Ectodermal cell (in vitro differentiated cells): ENCODE measurements at regions not wholly inside any gene's neighbourhood (a gene's known extent, or its start where the extent isn't known, plus 50 kb on each side); places are given as distances from the start of the nearest gene placed in this dataset.

Experiments used
- H3K27ac ChIP-seq: 2 replicates; pipeline ENCODE4 v1.7.0; 2013; ENCODE audit warnings: mild to moderate bottlenecking, low read depth, low read length; ENCODE audit not compliant: insufficient read depth, poor library complexity, severe bottlenecking
- H3K27me3 ChIP-seq: 2 replicates; pipeline ENCODE4 v1.7.0; 2013; ENCODE audit warnings: mild to moderate bottlenecking, low read length; ENCODE audit not compliant: insufficient read depth, control insufficient read depth, poor library complexity, severe bottlenecking
- H3K36me3 ChIP-seq: one replicate; pipeline ENCODE4 v1.7.0; 2013; ENCODE audit warnings: low read length; ENCODE audit not compliant: control insufficient read depth, insufficient read depth
- H3K4me1 ChIP-seq: one replicate; pipeline ENCODE4 v1.7.0; 2013; ENCODE audit warnings: low read length; ENCODE audit not compliant: control insufficient read depth, insufficient read depth
- H3K4me3 ChIP-seq: 2 replicates; pipeline ENCODE4 v1.7.0; 2013; ENCODE audit warnings: low read depth, low read length, control low read depth; ENCODE audit not compliant: insufficient read depth
- H3K9me3 ChIP-seq: 2 replicates; pipeline ENCODE4 v1.7.0; 2013; ENCODE audit warnings: mild to moderate bottlenecking, low read length, moderate library complexity; ENCODE audit not compliant: control insufficient read depth
- whole genome bisulfite sequencing, 2 experiments: methylation state at CpG; one replicate each; pipeline ENCODE4 v1.1.7; 2013; ENCODE audit warnings: missing lambda C conversion rate in 2 of 2; 5-methylcytosine and 5-hydroxymethylcytosine counted together

DNA sequence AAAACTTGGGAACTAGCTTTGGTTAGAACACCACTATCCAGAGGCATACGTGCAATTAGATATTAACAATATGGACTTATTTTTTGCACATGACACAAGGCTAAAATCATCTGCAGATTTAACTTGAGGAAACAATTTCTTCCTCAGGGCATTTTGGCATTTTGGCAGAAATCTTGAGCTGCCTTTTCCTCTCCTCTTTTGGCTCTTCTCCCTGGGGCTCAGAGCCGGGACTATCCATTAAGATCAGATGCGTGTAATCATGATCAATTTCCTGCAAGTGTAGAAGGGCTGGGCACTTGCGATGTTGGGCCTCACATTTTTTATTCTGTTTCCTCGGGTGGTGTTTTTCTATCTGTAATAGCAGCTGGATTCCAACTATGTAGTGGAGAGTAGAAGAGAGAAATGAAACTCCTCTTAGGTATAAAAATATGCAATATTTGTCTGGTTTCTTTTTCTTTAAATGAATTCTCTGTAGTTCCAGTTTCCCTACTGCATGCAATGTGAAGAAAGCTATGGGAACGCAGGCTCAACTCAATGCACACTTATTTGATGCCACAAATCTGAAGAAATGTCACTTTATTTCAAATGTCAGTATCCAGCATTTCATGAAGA lies 1010.8 kb downstream of the FLRT2 start:
- H3K36me3 ChIP-seq: no peaks in the 10 kb centered on the region
- H3K27me3 ChIP-seq: no peaks in the 10 kb centered on the region
- no peak overlapping the region for H3K27ac ChIP-seq
- no peak overlapping the region for H3K4me3 ChIP-seq
- H3K9me3 ChIP-seq: no peaks in the 10 kb centered on the region
- H3K4me1 ChIP-seq: no peaks in the 10 kb centered on the region
- 91 to 93% methylated on average over 6 of the region's 6 CpGs for WGBS, 2 experiments

DNA sequence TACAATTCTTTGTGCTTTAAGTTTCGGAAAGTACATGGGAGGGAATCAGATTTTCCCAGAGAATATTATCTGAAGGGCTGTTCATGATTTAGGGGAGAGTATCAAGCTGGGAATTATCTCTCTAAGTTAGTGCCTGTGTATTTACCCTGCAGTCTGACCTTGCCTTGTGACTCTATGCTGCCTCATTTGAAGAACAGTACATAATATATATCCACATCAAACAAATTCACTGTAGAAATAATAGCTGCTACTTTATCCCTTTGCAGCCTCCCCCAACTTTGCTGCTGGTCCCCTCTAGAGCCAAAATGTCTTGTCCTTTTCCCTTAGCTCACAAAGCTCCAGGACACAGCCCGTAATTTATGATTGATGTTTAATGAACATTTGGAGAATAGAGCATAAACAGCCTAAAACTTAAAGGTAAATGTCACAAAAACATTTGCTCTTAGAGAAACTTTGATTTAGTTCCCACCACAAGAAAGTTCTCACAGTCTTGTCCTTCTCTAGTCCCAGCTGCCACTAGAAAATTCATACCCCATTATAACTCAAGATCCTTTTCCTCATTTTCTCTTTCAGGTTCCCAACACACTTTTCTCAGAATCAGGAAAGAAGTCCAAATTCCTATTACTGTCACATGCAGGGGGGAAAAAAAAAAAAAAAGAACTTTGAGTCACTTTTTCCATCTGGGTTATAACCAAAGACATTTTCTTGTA lies 1009.6 kb downstream of the FLRT2 start:
- 85 to 96% methylated on average over 2 of the region's 2 CpGs for WGBS, 2 experiments
- Histone ChIP-seq H3K4me3 (no peak overlapping the region), H3K9me3 (no peaks in the 10 kb centered on the region), H3K27ac (no peak overlapping the region), H3K27me3 (no peaks in the 10 kb centered on the region), H3K36me3 (no peaks in the 10 kb centered on the region), H3K4me1 (no peaks in the 10 kb centered on the region)

DNA sequence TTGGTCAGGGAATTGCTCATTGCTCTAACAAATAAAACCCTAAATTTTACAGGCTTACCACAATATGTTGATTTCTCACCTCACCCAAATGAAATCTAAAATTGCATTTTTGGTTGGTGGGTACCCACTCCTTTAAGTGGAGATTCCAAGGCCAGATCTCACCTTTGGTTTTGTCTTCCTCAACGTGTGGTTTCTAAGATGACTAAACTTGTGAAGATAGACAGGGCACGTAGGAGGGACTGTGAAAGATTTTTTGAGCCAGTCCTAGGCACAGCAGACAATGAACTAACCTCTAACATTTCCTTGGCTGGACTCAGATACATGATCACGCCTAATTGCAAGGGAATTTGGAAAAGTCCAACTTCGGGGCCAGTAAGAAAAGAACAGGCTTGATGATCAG lies 1003.9 kb downstream of the FLRT2 start:
- no peaks in the 10 kb centered on the region for H3K36me3 ChIP-seq
- no peaks in the 10 kb centered on the region for H3K27me3 ChIP-seq
- WGBS, 2 experiments: 90 to 91% methylated on average over 4 of the region's 4 CpGs
- no peak overlapping the region for H3K4me3 ChIP-seq
- H3K9me3 ChIP-seq: no peaks in the 10 kb centered on the region
- H3K4me1 ChIP-seq: no peaks in the 10 kb centered on the region
- no peak overlapping the region for H3K27ac ChIP-seq

DNA sequence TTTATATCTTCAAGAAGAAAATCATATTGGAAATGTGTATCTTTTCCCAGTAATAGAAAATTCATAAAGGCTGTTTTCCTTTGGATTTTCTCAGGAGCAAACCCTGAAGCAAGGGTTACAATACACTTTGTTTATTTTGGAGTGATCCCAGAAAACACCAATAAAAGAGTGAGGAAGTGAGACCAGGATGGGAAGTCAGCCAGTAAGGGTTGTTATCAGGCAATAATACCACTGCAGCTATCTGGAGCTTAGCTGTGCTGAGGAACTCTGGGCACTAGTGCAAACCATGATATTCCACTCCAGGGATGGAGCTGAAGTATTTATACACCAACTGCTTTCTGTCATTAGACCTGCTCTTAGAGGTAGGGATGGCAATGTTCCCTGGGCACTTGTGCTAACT lies 1002.3 kb downstream of the FLRT2 start:
- Histone ChIP-seq H3K9me3 (no peaks in the 10 kb centered on the region), H3K27ac (no peak overlapping the region), H3K4me3 (no peak overlapping the region), H3K27me3 (no peaks in the 10 kb centered on the region), H3K36me3 (no peaks in the 10 kb centered on the region), H3K4me1 (no peaks in the 10 kb centered on the region)

DNA sequence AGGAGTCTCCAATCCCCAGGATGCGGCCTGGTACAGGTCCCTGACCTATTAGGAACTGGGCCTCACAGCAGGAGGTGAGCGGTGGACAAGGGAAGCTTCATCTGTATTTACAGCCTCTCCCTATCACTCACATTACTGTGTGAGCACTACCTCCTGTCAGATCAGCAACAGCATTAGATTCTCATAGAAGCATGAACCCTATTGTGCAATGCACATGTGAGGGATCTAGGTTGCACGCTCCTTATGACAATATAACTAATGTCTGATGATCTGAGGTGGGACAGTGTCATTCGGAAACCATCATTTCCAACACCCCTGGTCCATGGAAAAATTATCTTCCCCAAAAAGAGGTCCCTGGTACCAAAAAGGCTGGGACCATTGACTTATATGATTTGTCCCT lies 1000.5 kb downstream of the FLRT2 start:
- H3K36me3 ChIP-seq: no peaks in the 10 kb centered on the region
- H3K9me3 ChIP-seq: no peaks in the 10 kb centered on the region
- 90 to 93% methylated on average over 3 to 4 of the region's 4 CpGs for WGBS, 2 experiments
- no peak overlapping the region for H3K4me3 ChIP-seq
- no peaks in the 10 kb centered on the region for H3K27me3 ChIP-seq
- no peak overlapping the region for H3K27ac ChIP-seq
- no peaks in the 10 kb centered on the region for H3K4me1 ChIP-seq

DNA sequence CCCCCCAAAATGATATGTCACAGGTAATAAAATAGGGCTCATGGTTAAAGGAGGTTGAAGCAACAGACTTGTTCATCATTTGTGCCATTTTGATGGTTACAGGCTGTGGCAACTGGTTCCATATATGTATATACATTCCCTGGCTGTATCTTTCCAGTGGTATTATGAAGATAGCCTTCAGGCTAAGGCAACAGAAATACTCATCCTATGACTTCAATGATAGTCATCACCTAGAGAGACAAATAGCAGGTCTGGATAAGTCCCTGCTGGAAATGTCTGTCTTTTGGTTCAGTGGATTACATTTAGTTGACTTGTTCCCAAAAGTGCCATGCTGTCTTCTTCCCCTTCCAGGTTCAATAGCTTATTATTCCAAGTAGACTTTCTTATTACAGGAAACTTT lies 997.4 kb downstream of the FLRT2 start:
- Histone ChIP-seq H3K27ac (no peak overlapping the region), H3K4me1 (no peaks in the 10 kb centered on the region), H3K36me3 (no peaks in the 10 kb centered on the region), H3K9me3 (no peaks in the 10 kb centered on the region), H3K27me3 (no peaks in the 10 kb centered on the region), H3K4me3 (no peak overlapping the region)

DNA sequence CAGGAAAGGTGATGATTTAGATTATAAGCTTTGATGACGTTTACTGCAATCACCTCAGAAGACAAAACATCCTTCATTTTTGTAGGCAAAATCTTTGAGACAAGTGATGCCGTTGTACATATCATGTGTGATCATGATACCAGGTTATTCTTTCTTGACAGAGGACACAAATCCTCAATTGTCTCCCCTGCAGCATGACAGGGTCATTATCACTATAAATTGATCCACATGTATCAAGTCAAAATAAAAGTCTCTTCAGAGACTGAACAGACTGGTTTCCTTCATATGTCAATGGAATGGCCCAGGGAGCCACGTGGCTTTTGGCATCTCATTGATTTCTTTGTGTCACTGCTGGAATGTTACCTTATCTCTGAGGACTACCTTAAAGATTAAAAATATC lies 995.7 kb downstream of the FLRT2 start:
- no peaks in the 10 kb centered on the region for H3K9me3 ChIP-seq
- WGBS, 2 experiments: 85 to 87% methylated on average over 3 of the region's 3 CpGs

DNA sequence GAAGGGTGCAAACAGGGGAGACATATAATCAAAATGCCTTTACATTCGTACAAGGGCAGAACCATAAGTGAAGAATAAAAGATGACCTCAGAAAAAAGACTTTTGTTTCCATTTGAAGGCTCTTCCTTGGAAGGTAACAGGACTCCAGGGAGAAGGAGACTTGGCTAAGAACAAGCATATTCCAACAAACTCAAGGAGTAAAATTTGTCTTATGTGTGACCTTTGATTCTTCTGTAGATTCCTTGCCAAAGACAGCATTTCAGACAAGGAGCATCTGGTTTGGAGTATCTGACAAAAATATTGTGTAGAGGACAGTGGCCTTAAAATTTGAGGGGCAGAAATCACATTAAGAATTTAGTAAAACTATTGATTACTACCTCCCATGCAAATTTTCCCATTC lies 991.9 kb downstream of the FLRT2 start:
- 91 to 100% methylated on average over 1 of the region's 1 CpG for WGBS, 2 experiments
- H3K4me1 ChIP-seq: no peaks in the 10 kb centered on the region
- no peaks in the 10 kb centered on the region for H3K36me3 ChIP-seq
- no peaks in the 10 kb centered on the region for H3K27me3 ChIP-seq
- no peaks in the 10 kb centered on the region for H3K9me3 ChIP-seq
- no peak overlapping the region for H3K4me3 ChIP-seq
- H3K27ac ChIP-seq: no peak overlapping the region

More for the DNA sequence above, 995.7 kb downstream of the FLRT2 start:
- no peak overlapping the region for H3K27ac ChIP-seq
- no peaks in the 10 kb centered on the region for H3K4me1 ChIP-seq
- no peaks in the 10 kb centered on the region for H3K36me3 ChIP-seq
- no peaks in the 10 kb centered on the region for H3K27me3 ChIP-seq
- no peak overlapping the region for H3K4me3 ChIP-seq

DNA sequence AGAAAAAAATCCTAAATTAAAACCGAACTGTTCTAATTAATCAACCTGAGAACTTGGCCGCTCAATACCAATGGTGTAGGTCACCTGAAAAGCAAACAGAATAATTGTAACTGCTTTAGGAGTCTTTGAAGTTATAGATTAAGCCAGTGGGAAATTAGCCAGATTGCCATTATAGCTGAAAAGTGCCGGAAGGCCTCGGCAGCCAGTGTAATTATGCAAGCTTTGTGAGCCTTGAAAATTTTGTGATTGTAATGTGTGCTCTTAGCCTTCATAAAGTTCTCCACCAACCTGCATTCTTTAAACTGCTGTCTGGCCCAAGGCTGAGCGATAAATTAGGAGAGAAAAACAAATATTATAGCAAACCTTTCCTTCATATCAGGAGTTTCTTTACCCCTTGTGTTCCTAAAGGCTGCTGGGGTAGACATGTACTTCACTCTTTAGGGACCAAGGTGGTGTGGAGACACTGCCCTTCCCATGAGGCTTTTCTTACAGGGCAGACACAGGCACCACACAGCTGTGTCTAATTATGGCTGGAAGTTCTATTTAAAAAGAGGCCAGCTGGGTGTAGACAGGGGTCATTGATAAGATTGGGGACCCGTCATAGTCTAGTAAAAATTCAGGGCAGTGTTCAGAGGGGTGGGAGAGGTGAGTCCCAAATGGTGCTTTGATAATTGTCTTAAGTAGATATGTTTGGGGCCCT lies 991.2 kb downstream of the FLRT2 start:
- WGBS, 2 experiments: 92 to 95% methylated on average over 5 to 6 of the region's 6 CpGs
- H3K9me3 ChIP-seq: no peaks in the 10 kb centered on the region
- H3K4me3 ChIP-seq: no peak overlapping the region
- no peaks in the 10 kb centered on the region for H3K36me3 ChIP-seq
- no peaks in the 10 kb centered on the region for H3K27me3 ChIP-seq
- no peak overlapping the region for H3K27ac ChIP-seq
- no peaks in the 10 kb centered on the region for H3K4me1 ChIP-seq

DNA sequence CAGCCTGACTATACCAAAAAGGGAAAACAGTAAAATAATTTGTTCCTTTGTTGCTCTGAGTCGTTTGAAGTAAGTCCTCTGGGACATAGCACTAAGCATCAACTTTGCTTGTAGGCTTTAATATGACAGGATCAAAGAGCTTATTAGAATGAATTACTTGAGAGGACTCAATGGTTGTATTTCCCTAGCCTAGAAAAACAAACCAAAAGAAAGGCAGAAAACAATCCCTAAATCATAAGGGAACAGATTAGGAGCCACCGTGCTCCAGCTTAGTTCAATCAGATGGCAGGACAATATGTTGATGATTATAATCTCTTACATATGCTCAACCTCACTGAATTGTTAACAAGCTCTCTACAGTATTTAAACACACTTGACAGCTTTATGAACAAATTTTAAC lies 988.4 kb downstream of the FLRT2 start:
- Histone ChIP-seq H3K27me3 (no peaks in the 10 kb centered on the region), H3K4me1 (no peaks in the 10 kb centered on the region), H3K36me3 (no peaks in the 10 kb centered on the region), H3K4me3 (no peak overlapping the region), H3K9me3 (no peaks in the 10 kb centered on the region), H3K27ac (no peak overlapping the region)
- WGBS, 2 experiments: 87 to 93% methylated on average over 2 of the region's 2 CpGs
